Activated CD4-positive, alpha-beta T cell treated with anti-CD3 and anti-CD28 coated beads, Interleukin-2, Interleukin-4, amounts not matched to agents 100 ng/mL and 50 ng/mL, durations not matched to agents 16 hours and 8 hours (primary cell): ENCODE measurements at regions not wholly inside any gene's neighbourhood (a gene's known extent, or its start where the extent isn't known, plus 50 kb on each side); places are given as distances from the start of the nearest gene placed in this dataset.

Source experiments
- DNase-seq: peaks from one replicate; pipeline ENCODE4 v3.0.0-alpha.2; 2020; ENCODE audit warnings: low spot score

DNA sequence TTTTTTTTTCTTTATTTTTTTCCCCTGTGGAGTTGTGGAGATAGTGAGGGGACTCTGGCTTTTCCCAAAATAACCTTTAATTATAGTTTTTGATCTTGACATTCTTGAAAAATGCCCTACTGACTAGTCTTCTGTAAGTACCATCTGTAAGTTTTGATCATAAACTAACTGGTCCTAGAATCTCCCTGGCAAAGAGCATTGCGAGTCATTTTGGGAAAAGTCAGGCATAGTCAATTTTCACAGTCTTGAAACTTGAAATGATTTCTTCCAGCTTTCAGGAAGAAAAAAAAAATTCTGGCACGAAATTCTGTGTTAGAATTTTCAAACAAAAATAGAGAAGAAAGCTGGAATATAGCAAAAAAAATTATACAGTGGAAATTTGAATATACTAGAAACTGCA, 181.2 kb upstream of the SNX7 start:
- no peak for DNase-seq

DNA sequence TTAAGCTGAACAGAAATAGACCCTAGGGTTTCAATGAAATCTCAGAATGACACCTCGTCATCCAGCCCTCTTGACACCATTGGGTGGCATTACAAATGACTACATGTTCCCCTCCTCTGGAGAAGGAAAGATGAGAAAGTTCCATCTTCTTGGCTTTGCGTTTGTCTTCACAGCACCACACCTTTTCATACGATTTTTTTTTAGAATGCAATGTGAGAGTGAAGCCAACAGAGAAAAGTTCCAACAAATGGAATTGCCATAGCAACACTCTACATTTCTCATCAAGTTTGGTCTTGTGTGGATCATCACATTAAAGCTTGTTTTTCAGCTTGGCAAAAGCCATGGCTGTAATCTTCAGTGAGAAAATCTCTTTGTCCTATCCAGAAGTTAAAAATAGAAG, 183.4 kb upstream of the SNX7 start:
- no peak for DNase-seq

DNA sequence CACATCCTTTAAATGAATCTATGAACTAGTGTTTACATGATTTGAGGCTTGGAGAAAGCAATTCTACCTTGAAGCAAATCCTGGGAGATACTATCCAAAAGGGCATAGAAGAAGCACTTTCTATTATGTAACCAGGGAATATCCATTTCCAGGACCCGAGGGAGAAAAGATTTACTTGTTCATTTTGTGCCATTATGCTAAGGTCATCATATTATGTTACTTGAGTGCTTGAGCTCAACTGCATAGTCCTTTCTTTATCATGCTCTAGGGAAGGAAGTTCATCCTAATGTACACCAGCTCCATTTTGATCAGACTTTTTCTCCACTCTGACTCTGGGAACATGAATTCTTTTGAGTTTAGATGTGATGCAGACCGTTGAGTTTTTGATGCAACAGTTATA, 188.6 kb upstream of the SNX7 start:
- no peak for DNase-seq

DNA sequence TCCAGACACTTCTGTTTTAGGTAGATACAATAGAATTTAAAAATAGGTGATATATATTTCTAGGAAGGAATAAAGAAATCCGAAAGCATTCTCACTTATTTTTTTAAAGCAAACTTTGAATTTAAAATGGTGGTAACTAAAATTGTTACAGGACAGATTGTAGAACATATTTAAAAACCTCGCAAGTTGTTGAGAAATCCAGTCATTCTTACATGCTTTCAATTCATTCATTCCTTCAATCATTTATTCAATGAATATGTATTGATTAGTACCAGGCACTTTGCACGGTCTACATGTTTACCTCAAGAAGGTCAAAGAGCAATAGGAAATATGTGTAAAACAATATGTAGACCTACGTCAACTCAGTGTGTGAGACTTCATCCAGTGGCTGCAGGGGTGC, 189.9 kb upstream of the SNX7 start:
- no peak for DNase-seq

DNA sequence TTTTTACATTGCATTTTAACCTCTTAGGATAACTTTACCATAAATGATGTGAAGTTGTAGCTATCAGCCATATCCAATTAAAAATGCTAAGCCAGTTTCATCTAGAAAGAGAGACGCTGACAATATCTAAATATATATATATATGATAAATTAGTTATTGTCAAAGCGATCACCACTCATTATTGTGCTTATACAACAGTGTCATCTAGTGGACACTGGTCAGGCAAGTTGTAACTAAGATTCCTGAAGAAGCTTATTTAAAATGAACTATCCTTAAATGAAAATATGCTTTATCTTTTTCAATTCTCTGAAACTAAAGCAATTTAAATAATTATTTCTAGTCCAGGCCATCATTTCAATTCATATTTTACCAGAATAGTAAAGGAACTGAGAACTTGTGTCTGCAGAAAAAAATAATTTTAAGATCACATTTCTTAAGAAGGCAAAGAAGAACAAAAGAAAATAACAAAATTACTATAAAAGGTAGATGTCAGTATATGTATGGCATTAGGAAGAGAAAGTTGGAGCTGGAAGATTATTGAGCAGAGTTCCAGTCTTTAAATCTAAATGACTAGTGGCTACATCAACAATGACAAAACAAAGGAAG, 193.3 kb upstream of the SNX7 start:
- peak; percentile 20 for DNase-seq

DNA sequence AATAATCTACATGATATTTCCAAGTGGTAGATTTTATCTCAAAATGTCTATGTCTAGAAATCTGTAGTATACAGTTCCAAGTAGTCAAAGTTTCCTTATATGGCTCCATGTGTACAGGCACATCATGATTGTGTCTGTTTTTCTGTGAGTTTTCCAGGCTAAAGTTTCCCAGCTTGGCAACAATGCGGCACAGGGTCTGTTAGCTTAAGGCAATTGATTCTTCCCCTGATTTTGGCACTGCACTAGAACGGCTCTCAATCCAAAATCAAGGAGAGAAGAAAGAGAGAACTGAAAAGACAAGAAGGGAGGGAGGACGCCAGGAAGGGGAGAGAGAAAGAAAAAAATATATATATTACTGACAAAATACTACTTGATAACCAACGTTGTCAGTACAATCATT, 193.9 kb upstream of the SNX7 start:
- no peak for DNase-seq

DNA sequence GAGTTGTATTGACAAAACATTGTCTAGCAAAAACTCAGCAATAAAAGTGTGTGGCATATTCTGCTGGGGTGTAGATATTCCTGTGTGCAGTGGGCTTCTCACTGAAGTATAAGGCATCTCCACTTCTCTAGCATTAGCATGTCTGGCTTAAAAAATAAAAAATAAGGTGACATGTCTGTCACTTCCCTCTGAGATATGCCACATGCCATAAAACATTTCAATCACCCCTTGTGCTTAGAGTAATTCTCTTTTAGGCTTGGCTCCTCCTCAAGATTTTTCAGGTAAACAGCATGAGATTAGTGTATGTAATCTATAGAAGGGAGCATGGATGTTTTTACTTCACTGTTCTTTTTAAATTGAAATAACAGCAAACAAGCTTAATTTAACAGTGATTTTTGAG, 194.4 kb upstream of the SNX7 start:
- DNase-seq = no peak

DNA sequence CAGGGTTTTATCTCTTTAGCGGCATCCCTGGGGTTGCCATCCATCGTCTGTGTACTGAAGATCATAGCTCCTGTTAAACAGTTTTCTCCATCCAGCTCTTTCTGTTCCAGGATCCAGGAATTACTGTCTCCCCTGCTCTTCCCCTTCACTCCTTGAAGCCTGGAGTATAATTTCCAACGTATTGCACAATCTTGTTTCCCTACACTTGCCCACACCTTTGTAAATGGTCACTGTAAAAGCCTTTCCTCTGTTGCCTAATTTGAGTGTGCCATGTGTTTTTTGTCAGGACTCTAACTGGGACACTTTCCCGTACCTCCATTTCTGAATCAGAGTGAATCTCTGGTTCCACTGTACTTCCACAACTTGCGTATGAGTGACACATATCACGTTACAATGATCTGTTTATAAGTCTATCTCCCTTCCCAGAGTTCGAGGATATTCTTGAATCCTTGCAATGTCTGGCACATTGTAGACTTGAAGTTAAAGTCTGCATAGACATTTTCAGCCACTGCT, 199.6 kb upstream of the SNX7 start:
- DNase-seq = no peak

DNA sequence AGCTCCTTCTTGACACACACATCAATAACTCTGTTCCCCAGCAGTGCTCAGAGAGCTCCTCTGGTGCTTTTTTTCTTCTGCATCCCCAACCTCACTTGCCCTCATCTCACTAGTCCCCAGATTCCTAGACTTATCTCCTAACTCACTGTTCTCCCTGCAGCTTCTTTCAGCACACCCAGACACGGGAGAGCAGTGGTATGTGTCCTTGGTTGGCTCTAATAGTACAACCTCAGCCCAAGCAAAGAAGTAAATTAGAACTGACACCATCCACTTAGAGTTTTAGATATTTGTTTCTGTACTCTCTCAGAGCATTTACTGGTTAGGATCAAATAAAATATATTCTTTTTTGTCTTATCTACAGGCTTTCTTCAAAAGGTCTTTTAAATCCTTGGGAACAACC, 201.4 kb upstream of the SNX7 start:
- no peak for DNase-seq

DNA sequence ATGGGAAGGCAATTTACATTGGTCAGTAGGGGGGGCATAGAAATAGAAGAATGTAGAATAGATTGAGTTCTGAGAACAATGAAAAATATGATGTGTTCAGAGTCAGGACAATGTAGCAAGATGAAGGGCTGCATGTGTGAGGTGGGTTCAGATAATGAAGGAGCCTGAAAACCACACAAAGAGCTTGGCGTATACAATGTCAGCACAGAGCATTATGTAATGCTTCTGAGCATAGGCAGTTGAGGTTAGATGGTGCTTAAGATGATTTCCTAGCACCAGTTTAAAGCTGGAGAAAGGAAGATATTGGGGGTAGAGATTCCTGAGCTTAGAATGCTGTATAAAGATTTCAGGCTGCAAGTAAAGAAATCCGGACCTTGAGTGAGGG, 202.0 kb upstream of the SNX7 start:
- DNase-seq = no peak

DNA sequence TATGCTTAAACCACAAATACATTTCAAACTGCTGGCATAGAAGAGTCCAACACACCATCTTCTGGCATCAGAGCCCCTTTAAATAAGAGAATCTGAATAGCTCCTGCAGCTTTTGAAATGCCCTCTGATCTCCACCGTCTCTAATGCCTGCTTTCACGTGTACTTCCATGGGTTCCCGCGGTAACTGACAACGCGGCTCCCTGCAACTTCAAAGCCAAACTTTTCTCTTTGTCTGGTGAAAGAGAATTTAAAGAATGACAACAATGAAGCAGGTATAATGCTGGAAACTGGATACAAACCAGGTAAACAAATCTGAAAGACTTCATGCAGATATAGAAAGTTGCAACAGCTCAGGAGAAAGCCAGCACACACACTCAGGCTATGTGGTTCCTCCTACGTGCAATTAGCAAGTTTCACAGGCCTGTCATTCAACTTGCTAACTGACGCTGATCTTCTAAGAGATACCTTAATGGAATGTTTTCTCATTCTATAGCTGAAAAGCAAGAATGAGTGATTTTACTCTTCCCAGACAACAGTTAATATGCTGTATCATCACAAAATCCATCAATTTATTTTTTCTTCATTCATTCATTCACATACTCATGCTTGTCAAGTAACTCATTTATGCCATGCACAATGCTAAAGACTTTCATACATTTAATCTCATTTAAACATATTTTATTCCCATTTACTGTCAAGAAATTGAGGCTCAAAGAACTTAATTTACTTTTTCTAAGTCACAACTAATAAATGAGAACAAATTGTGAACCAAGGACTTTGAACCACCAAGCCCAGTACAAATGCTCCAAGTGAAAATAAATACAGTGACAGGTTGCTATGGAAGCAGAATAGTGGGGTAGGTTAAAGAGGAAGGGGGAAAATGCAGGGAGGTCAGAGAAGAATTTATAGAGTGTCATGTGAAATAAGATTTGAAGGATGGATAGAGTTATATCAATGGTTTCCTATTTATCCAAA, 202.7 kb upstream of the SNX7 start:
- DNase-seq = no peak

DNA sequence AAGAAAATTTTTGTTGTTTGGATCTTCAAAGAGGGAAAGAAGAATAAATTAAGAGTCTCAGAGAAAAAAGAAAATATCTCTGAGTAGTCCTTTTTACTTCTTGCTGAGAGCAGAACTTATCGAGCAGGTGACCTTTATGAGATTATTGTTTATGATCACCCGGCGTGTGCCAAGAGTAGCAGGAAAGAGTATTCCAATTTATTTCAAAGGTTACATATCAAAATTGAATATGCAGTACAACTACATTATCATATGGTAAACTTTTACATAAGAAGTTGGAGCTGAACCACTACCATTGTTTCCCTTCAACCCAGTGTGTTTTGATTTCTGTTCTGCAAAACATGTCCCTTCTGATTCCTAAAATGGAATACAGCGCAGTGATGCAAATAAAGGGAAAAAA, 204.3 kb upstream of the SNX7 start:
- DNase-seq = no peak

DNA sequence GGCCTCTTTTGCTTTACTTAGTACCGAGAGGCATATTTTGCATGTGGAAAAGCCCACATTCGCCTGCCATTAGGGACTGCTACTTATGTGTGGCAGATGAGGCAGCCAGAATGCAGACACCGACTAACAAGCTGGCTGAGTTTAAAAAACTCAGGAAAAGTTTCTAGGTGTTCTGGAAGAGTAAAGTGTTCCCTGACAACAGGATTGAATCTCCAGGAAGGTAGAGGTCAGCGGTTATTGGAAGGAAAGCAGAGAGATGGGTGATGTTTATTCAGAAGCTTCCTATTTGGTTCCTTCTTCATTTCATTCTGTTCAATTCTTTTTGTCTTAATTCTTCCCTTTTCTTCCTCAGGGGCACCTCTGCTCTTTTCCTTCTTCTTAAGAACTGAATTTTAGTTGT, 206.9 kb upstream of the SNX7 start:
- no peak for DNase-seq

DNA sequence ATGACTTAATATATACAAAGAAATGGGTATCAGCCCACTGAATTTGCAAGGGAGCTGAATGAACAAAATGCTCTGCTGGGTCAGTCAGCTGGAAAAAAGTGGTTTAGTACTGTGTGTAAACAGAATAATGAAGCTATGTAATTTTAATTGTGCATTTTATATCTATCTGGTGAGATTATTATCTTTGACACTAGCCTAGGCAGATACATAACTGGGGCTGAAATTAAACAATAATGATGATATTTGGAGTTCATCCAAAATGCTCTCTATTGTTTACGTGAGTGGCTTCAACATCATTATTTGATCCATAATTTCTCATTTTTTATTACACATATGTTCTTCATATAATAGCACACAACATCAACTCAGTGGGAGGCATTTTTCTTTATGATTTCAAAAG, 208.5 kb upstream of the SNX7 start:
- DNase-seq = no peak

DNA sequence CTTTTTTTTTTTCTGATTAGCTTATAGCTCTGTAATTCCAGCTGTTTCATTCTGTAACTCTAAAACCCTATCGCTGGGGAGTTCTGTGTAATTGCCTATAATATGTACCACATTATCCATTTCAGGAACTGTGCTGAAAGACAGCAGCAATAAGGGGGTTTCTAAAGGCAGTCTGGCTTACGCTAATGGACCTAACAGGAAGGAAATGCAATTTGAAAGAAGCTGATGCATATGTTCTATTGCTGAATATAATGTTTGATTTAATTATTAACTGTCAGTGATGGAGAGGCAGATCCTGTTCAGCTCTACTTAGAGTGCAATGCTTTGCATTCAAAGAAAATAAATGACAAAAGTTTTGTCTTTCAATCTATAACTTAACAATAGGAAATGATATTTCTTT, 209.4 kb upstream of the SNX7 start:
- DNase-seq = no peak

DNA sequence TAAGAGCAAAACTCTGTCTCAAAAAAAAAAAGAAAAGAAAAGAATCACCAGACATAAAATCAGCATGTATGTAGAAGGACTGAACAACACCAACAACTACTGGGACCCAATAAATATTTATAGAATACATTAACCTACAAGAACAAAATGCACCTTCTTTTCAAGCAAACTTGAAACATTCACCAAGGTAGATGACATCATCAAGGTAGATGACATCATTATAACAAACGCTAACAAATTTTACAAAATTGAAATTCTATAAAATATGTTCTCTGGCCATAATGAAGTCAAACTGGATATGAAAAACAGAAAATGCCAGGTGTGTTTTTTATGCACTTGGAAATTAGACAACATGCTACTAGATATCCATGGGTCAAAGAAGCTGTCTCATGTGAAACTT, 220.2 kb upstream of the SNX7 start:
- DNase-seq = no peak

DNA sequence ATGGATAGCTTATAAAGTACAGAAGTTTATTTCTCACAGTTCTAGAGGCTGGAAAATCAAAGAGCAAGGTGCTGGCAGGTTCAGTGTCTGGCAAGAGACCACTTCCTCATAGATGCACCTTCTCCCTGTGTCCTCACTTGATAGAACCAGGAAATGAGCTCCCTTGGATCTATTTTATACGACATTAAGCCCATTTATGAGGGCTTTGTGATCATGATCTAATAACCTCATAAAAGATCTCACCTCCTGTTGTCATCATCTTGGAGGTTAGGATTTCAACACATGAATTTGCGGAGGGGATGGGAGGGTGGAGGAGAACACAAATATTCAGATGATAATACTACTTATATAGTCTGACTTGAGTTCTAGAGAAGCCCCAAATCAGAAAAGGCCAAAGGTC, 222.1 kb upstream of the SNX7 start:
- no peak for DNase-seq

DNA sequence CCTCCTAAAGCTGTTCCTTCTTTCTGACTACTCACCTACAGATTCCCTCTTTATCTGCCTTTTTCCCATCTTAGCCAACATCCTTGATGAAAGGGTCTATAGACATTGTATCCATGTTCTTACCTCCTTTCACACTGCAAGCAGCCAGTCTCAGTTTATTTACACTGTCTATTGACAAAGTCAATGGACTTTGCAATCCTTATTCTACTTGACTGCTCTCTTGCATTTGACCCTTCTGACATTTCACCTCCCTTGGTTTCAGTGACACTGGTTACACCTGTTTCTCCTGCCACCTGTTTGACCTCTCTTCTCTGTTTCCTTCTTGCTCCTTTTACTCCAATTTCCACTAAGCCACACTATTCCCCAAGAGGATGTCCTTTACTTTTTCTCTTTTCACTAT, 224.0 kb upstream of the SNX7 start:
- DNase-seq = no peak

DNA sequence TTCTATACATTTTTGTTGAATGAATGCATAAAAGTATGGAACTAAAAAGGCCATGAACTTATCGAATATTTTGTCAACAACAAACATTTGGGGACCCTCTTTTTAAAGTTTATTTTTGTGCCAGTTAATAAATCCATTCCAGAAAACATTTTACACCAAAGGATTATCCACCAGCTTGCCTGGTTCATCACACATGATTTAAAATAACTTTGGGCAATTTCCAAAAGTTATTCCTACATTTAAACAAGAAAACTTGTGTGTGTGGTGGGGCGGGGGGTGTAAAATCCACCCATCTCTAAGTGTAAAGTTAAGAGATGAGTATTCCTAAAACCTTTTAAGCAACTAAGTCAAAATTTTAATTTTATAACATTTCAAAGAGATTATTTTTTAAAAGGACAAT, 224.5 kb upstream of the SNX7 start:
- DNase-seq = no peak

DNA sequence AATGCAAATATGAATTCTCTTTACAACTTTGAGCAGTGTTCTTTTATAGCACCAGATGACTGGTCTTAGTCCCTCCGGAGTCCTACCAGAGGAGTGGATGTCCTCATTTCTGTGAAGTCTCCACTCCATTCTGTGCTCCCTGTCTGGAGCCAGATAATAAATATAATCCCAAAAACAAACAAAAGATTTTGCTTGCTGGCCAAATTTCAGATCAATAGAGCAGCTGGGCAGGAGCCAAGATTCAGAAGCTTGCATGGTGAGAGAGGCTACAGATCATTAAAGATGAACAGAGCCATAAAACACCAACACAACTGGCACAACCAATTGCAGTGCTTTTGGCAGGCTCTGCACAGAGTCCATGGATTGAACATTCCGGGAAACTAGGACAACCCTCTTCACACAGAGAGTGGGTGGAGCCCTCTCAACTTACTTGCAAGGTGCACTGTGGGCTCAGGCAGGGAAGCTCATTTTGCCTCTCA, 231.5 kb upstream of the SNX7 start:
- no peak for DNase-seq

DNA sequence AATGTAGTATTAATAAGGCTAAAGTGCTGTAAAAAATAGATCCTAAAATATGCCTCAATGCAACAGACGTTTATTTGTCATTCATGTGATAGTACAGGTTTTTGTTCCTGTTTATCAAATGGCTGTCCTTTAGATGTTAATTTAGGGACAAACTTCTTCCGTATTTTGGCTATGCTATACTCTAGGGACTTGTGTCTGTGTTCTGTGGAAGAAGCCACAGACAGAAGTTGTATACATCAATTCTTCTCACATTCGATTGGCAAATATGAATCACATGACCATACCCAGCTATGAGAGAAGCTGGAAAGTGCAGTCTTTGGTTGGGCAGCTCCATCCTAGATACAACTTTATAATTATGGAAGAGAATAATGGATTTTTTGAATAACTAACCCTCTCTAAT, 232.7 kb upstream of the SNX7 start:
- DNase-seq = no peak

DNA sequence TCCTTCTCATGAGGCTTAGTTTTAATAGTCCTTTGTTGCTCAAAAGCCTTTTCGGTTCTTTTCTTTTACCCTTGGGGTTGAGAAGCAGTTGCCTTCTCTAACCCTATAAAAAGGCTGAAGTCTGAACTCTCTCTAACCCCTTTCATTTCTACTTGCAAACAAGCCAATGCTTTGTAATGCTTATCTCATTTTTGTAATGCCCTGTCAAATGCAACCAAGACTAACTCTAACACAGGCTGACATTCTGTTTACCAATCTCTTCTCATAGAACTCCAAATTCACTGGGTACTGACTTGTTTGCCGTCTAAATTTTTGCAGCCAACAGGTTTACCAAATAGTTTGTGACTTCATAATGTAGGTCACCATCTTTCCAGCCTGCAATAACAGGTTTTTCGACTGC, 233.9 kb upstream of the SNX7 start:
- DNase-seq = no peak

DNA sequence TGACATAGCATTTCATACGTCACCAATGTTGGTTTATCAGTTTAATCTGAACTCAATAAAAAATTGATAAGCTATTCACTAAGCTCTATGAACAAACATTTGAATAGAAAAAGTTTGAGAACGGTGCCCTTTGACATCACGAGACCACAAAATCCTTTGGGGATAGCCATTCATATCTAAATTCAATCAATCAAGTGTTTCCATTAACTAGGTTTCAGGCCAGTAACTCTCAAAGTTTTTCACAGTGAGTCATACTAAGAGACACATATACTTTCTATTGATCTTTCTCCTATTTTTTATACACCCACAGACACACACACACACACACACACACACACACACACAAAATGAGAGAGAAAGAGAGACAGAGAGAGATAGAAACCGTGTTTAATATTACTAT, 235.4 kb upstream of the SNX7 start:
- no peak for DNase-seq

DNA sequence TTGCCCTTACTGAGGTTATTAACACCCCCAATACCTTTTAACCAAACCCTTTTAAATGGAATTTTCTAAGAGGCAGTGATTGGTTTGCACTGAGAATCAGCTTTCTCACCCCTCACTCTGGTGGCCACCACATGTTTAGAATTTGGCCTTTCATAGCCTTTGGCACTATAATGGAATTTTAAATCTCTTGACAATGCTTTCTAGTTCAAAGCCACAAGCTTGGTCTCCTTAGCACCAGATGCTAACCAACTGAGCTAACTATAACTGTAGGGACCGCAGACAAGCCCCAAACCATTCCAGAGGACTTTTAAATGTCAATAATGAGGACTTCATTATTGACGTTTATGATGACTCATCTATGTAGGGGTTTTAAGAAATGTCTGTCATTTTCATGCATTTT, 238.7 kb upstream of the SNX7 start:
- no peak for DNase-seq
